Endothelial cell of umbilical vein (primary cell): ENCODE measurements at regions not wholly inside any gene's neighbourhood (a gene's known extent, or its start where the extent isn't known, plus 50 kb on each side); places are given as distances from the start of the nearest gene placed in this dataset.

Source experiments
- BruUV-seq: library from RNA; stranded (reverse); fragments of 400-500 nt; replicated peaks from 2 replicates; lab custom pipeline; 2021; lab: Mats Ljungman, UMichigan
- CTCF ChIA-PET: fragments of 300-600, 350-600 bp; sonication (Branson Sonifier 250); formaldehyde crosslinking; loops from one replicate; lab custom pipeline; 2021; ENCODE audit warnings: antibody characterized with exemption, inconsistent platforms; lab: Charles Lee
- POLR2A ChIA-PET: fragments of 300-600, 350-600 bp; sonication (Branson Sonifier 250); formaldehyde crosslinking; loops from one replicate; lab custom pipeline; 2021; ENCODE audit warnings: antibody characterized with exemption, inconsistent platforms; lab: Charles Lee
- DNase-seq: peaks from one replicate; pipeline ENCODE4 v3.0.0-alpha.2; 2011; ENCODE audit warnings: low read depth, low spot score
- FAIRE-seq: peaks from 2 replicates; lab custom pipeline; 2011; peaks lifted over from hg19 to GRCh38; lab: Jason Lieb, UNC
- H2AFZ ChIP-seq: 2 replicates; pipeline ENCODE4 v1.6.0; 2012; ENCODE audit warnings: low read depth, low read length, control low read depth, inconsistent platforms
- H3K27ac ChIP-seq: 2 replicates; pipeline ENCODE4 v1.5.1; 2011; ENCODE audit warnings: low read depth, mild to moderate bottlenecking, control low read depth, low read length, moderate library complexity; ENCODE audit not compliant: insufficient read depth
- H3K27me3 ChIP-seq, 2 experiments: 2 replicates each; pipeline versions ENCODE4 v1.6.0 to v1.6.1; 2011; ENCODE audit warnings: low read length in 2 of 2, mixed read lengths in 1 of 2; ENCODE audit not compliant: control insufficient read depth in 2 of 2, insufficient read depth in 2 of 2
- H3K36me3 ChIP-seq, 2 experiments: 2 replicates in 1 of 2; 3 replicates in 1 of 2; pipeline ENCODE4 v1.5.1; 2011; ENCODE audit warnings: low read length in 2 of 2, mild to moderate bottlenecking in 1 of 2, moderate library complexity in 1 of 2; ENCODE audit not compliant: control insufficient read depth in 2 of 2, insufficient read depth in 2 of 2; ENCODE audit errors: extremely low read depth in 1 of 2
- H3K4me1 ChIP-seq: 3 replicates; pipeline ENCODE4 v1.5.1; 2011; ENCODE audit warnings: mild to moderate bottlenecking, low read length; ENCODE audit not compliant: control insufficient read depth, insufficient read depth; ENCODE audit errors: extremely low read depth
- H3K4me2 ChIP-seq: 2 replicates; pipeline ENCODE4 v1.6.1; 2011; ENCODE audit warnings: low read length, control low read depth, mixed read lengths; ENCODE audit not compliant: insufficient read depth
- H3K4me3 ChIP-seq, 3 experiments: fragments of 200-600 bp in 1 of 3; sonication (generic), shearing (Covaris generic) in 1 of 3; replicated peaks in 1 of 3; 2 replicates each; pipeline ENCODE4 v1.5.1; 2011 to 2016; ENCODE audit warnings: control low read depth in 3 of 3, low read length in 3 of 3, mild to moderate bottlenecking in 2 of 3, inconsistent platforms in 1 of 3, low read depth in 1 of 3, moderate library complexity in 1 of 3; ENCODE audit not compliant: insufficient read depth in 1 of 3
- H3K79me2 ChIP-seq: 2 replicates; pipeline ENCODE4 v1.6.0; 2012; ENCODE audit warnings: low read length, inconsistent platforms; ENCODE audit not compliant: control insufficient read depth, insufficient read depth
- H3K9ac ChIP-seq: replicated peaks from 2 replicates; pipeline ENCODE3; 2011; ENCODE audit warnings: low read length, control low read depth; ENCODE audit not compliant: insufficient read depth; ENCODE audit errors: extremely low read depth
- H3K9me1 ChIP-seq: replicated peaks from 3 replicates; pipeline ENCODE4 v1.6.0; 2011; ENCODE audit warnings: mild to moderate bottlenecking, low read length; ENCODE audit not compliant: control insufficient read depth, insufficient read depth; ENCODE audit errors: extremely low read depth
- H3K9me3 ChIP-seq: replicated peaks from 2 replicates; pipeline ENCODE4 v1.5.1; 2012; ENCODE audit warnings: low read length, inconsistent platforms; ENCODE audit not compliant: control insufficient read depth, insufficient read depth
- H4K20me1 ChIP-seq: replicated peaks from 2 replicates; pipeline ENCODE3; 2011; ENCODE audit warnings: mild to moderate bottlenecking, low read length; ENCODE audit not compliant: control insufficient read depth, insufficient read depth; ENCODE audit errors: extremely low read depth
- CTCF ChIP-seq, 2 donors: IDR thresholded peaks; 1 replicate in 1 of 2; 2 replicates in 1 of 2; pipeline ENCODE4 v1.5.1; 2011; ENCODE audit warnings: low read length in 2 of 2, mild to moderate bottlenecking in 2 of 2, moderate library complexity in 2 of 2, control low read depth in 1 of 2, inconsistent platforms in 1 of 2, low read depth in 1 of 2; ENCODE audit not compliant: insufficient read depth in 1 of 2; ENCODE audit errors: extremely low read depth in 1 of 2
- EZH2 ChIP-seq: IDR thresholded peaks from 2 replicates; pipeline ENCODE4 v1.6.1; 2012; ENCODE audit warnings: borderline replicate concordance, low read depth, mild to moderate bottlenecking, moderate library complexity, low read length, inconsistent platforms; ENCODE audit not compliant: severe bottlenecking
- FOS ChIP-seq: IDR thresholded peaks from 2 replicates; pipeline ENCODE4 v1.6.1; 2011; ENCODE audit warnings: mild to moderate bottlenecking, low read length, moderate library complexity, borderline replicate concordance; ENCODE audit not compliant: insufficient read depth
- GATA2 ChIP-seq: IDR thresholded peaks from 2 replicates; pipeline ENCODE4 v1.7.0; 2011; ENCODE audit warnings: low read depth, mild to moderate bottlenecking, moderate library complexity, mixed read lengths, low read length; ENCODE audit not compliant: insufficient read length, insufficient read depth
- JUN ChIP-seq: IDR thresholded peaks from 2 replicates; pipeline ENCODE4 v1.6.1; 2011; ENCODE audit warnings: borderline replicate concordance, low read depth; ENCODE audit not compliant: insufficient read length, insufficient read depth
- MAX ChIP-seq: IDR thresholded peaks from 2 replicates; pipeline ENCODE4 v1.6.1; 2011; ENCODE audit not compliant: insufficient read depth, insufficient read length
- MYC ChIP-seq: IDR thresholded peaks from one replicate; pipeline ENCODE4 v1.6.1; 2011; ENCODE audit warnings: mild to moderate bottlenecking, low read depth, low read length
- POLR2A ChIP-seq: IDR thresholded peaks from 2 replicates; pipeline ENCODE4 v1.6.1; 2012; ENCODE audit warnings: low read depth, mild to moderate bottlenecking, control low read depth, low read length
- POLR2AphosphoS5 ChIP-seq: IDR thresholded peaks from 2 replicates; pipeline ENCODE4 v1.6.1; 2012; ENCODE audit warnings: low read depth, mild to moderate bottlenecking, control low read depth, low read length, moderate library complexity; ENCODE audit not compliant: insufficient read depth
- dilution Hi-C: fragments of 300-500 bp; cut with MboI; formaldehyde crosslinking; loops from one replicate; pipeline ENCODE4 v1.15.0; 2019; ENCODE audit warnings: low sequenced_read_pairs; ENCODE audit not compliant: extremely low pct_ligation_motif_present
- intact Hi-C: fragments of 100-400 bp; cut with micrococcal nuclease; formaldehyde crosslinking; loops from one replicate; pipeline ENCODE4 v1.10.0; 2022

- Histone ChIP-seq H3K9ac (no peak overlapping the region), H3K79me2 (no peaks in the 10 kb centered on the region), H3K4me2 (no peak overlapping the region), H3K27me3 (no peaks in the 10 kb centered on the region), H3K4me1 (no peaks in the 10 kb centered on the region), H3K36me3 (no peaks in the 10 kb centered on the region), H3K27ac (no peak overlapping the region), H3K4me3 (no peak overlapping the region), H3K9me3 (no peaks in the 10 kb centered on the region), H3K9me1 (no peaks in the 10 kb centered on the region), H4K20me1 (no peaks in the 10 kb centered on the region), H2AFZ (no peak overlapping the region)
- FAIRE-seq = no peak
- CTCF ChIA-PET = interaction anchor here (1.5 kb wide), 1 partner anchor 34 kb away, joined by 3 read pairs; no protein-coding TSS in a partner anchor
- DNase-seq = no peak
- TF ChIP-seq POLR2AphosphoS5 = no peak
- no peak for TF ChIP-seq FOS
- TF ChIP-seq CTCF (IDR thresholded peaks at IDR 0.05; ENCODE audit: extremely low read depth in 1 of 2, insufficient read depth in 1 of 2, low read depth in 1 of 2, low read length in 2 of 2) = no peak
- no peak for TF ChIP-seq MYC
- POLR2A ChIA-PET = no interaction called here
- no TSS peak for BruUV-seq
- intact Hi-C loops (no loop called here), dilution Hi-C loops (no loop called here)
Observed at GRCh38 chr1:30414086-30414850, 309.1 kb downstream of the MATN1 start.

GRCh38 chr1:30413606-30414005 is 309.8 kb downstream of the MATN1 start:
- H3K27me3 ChIP-seq = no peaks in the 10 kb centered on the region
- no peak overlapping the region for H3K27ac ChIP-seq
- BruUV-seq = no TSS peak
- TF ChIP-seq GATA2 = no peak
- no peak for TF ChIP-seq POLR2A
- TF ChIP-seq CTCF (IDR thresholded peaks at IDR 0.05; ENCODE audit: extremely low read depth in 1 of 2, insufficient read depth in 1 of 2, low read depth in 1 of 2, low read length in 2 of 2) = no peak
- TF ChIP-seq MAX = no peak
- TF ChIP-seq POLR2AphosphoS5 = no peak
- no peak for TF ChIP-seq FOS
- no peak for TF ChIP-seq EZH2
- no peak for TF ChIP-seq JUN
- no peak for TF ChIP-seq MYC
- no peak for DNase-seq
- H4K20me1 ChIP-seq = no peaks in the 10 kb centered on the region
- H3K9ac ChIP-seq = no peak overlapping the region
- H3K9me1 ChIP-seq = no peaks in the 10 kb centered on the region
- dilution Hi-C loops (no loop called here), intact Hi-C loops (no loop called here)
- no peak overlapping the region for H3K4me2 ChIP-seq
- no peaks in the 10 kb centered on the region for H3K9me3 ChIP-seq
- no peak overlapping the region for H2AFZ ChIP-seq
- no peaks in the 10 kb centered on the region for H3K36me3 ChIP-seq
- CTCF ChIA-PET = no interaction called here
- POLR2A ChIA-PET = no interaction called here
- FAIRE-seq = no peak
- H3K4me1 ChIP-seq = no peaks in the 10 kb centered on the region
- H3K4me3 ChIP-seq = no peak overlapping the region
- no peaks in the 10 kb centered on the region for H3K79me2 ChIP-seq
